Left renal pelvis (tissue), 4 donors: ENCODE measurements at regions not wholly inside any gene's neighbourhood (a gene's known extent, or its start where the extent isn't known, plus 50 kb on each side); places are given as distances from the start of the nearest gene placed in this dataset.

Experiments
- DNase-seq, 4 donors: peaks; one replicate each; pipeline ENCODE4 v3.0.0-alpha.2; 2013; ENCODE audit warnings: low read depth in 4 of 4, low spot score in 3 of 4

DNA sequence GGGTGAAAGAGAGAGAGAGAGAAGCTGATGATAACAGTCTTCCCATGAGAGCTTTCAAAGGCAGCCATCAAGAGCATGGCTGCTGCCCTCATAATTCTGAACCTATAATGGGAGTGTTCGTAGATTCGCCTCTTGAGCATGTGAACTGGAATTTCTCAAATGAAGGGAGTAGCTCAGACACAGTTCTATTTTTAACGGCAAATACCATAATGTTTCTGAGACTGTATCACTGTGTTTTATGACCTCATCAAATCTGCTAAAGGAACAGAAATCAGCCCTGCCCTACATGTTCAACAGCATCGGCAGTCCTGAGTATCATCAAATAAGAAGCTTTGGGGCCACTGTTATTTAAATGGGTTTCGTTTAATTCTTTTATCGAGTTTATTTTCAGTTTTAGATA lies 645.6 kb downstream of the GALR1 start:
- DNase-seq, result no peak

DNA sequence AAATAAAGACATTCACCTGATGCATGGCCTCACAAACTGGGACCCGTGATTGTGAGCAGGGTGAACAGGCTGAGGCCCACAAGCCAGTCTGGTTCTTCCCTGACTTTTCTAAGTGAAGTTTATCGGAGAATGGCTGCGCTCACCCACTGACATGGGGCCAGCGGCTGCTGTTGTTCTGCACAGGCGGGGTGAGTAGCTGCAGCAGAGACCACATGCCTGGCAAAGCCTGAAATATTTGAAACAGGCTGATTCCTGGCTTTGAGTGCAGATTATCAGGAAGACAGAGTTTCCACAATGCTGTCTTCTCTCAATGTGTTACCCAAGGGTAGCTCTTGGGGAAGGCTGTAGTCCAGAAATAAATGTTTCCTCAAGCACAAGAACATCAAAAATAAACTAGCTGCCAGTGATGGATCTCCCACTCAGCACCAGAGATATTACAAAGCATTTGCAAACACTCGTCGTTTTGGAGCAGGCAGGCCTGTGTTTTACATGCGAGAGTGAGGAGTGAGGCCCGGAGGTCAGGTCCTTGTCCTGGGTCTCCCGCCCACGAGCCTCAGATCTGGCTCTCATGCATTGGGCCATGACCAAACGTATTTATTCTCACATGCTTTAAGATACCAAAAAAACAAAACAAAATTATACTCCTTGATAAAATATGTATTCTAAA lies 647.1 kb downstream of the GALR1 start:
- no peak for DNase-seq

DNA sequence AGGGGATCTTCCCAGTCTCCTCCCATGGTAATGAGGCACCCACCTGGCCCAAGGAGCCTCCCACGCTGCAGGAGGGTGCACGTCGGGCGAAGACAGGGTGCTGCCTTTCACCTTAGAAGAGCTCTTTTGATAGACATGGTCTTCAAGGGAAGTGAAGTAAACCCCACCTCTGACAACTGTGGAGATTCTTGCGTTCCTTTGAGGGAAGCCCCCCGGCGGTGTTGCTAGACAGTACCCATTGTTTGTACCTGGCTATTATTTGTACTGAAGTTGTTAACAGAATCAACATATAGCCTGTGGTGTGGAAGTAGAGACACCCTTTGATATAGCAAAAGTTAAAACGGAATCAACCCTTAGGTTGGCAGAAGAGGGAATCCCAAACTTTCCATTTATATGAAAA lies 648.0 kb downstream of the GALR1 start:
- DNase-seq, result no peak

DNA sequence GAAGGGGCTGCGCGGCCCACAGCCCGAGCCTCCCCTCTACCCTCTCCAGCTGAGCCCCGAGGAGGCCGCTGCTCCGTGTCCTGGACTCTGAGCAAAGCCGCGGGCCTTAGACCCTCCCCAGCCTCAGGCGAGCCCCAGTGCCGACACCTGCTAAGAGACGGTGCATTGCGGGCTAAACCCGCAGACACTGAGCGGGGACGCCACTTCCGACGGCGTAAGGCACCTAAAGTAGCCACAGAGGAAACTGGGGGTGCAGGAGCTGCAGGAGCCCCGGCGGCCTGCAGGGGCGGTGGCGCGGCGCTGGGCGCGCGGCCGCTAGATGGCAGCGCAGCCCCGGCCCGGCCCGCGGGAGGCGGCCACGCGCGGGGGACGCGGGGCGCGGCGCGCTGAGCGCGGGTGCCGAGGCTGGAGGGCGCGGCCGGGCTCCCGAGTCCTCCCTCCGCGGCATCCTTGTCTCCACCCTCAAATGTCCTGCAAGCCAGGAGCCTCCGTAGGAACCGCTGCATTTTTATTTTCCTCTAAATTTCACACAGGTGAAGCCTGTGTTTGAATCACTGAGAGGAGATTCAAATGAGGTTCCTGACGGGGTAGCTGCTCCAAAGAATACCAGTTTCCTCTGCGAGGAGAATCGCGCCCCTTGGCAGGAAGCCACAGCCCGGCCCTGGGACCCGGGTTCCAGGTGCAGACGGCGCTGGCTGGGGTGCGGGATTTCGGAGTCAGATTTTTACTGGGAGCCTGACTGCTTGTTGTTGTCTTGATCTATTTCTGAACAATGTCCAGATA lies 650.5 kb downstream of the GALR1 start:
- peak in 3 of 4 donors; percentile 20 to 42 (median 21) for DNase-seq

DNA sequence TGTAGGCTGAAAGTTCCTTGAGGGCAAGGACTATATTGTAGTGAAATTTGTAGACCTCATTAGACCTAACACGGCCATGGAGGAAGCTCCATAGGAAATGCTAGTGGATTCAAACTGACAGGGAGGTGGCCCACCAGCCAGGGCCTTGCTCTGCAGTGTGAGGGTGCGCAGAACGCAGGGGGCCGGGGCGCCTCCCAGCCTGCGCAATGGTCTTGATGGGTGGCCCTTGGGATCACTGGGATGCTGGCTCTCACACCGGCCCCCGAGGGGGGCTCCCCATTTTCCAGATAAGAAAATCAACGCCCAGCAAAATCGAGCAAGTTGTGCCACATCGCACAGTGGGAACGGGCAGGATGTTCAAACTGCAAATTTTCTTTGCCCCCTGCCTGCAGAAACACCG lies 655.4 kb downstream of the GALR1 start:
- DNase-seq, result no peak

DNA sequence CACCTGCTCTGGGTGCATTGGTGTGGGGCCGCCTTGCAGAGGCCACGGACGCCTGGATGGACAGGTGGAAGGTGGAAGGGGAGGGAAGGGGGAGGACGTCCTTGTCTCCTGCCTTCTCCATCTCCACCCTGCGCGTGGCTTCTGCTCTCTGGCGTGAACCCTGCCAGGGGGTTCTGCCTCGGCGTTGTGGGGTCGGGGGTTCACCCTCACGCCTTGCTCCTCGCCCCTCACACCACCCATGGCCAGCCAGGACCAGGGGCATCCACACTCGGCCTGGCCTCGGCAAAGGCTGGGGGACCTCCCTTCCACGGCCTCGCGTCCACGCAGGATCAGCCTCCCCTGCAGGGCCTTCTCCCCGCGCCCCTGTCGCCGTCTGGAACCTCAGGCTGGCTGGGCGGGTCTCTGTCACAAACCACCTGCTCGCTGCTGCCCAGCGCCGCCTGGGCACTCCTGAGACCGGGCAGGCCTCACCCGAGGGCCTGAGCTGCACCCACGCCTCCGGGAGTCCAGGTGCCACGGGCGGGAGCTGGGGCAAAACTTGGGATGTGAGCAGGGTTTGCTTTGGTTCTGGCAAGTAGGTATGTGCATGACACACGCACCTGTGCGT lies 655.9 kb downstream of the GALR1 start:
- DNase-seq, result no peak

DNA sequence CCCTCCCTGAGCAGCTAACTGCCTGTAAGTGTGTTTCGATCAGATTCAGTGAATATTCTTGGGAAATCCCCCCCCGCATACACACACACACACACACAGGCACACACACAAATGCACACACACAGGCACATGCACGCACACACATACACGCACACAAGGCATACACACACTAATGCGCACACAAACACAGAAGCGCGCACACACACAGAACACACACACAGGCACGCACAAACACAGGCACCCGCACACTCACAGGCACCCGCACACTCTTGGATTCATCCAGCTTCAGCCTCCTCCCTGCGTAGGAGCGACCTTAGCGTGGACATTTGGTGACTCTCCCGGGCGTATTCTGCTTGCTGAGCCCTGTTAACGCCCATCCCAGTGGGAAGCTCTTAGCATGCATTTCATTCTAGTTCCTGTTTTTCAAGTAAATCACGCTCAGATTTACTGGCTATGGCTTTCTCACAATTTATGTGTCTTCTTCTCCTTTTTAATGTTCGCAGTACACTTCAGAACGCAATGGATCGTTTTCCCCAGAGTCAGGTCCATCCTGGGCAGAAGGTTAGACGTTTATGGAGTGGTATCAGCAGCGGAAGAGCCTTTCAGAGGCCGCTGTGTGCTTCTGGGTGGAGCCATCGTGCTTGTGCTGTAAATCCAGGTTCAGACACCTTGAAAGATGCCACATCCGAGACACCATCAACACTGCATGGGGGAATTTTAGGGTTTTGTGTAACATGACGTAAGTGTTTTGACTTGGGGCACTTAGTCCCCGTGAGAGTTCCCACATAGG lies 656.6 kb downstream of the GALR1 start:
- no peak for DNase-seq

DNA sequence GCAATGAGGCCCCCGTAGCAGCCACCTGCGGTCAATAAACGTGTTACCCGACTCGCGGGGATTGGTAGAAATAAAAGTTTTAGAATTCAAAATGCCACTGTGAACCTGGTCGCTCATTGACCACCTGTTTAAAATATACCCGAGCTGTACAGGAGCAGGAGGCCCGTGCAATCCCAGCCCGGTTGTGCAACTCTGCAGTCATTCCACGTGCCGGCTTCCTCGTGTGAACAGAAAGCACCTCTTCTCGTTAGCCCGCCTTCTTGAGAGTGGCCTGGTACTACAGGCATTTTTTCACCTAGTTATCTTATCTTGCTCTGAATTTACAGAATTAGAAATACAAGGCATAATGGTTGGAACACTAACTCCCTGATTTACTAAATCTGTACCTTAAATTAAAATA lies 660.7 kb downstream of the GALR1 start:
- DNase-seq, result no peak

DNA sequence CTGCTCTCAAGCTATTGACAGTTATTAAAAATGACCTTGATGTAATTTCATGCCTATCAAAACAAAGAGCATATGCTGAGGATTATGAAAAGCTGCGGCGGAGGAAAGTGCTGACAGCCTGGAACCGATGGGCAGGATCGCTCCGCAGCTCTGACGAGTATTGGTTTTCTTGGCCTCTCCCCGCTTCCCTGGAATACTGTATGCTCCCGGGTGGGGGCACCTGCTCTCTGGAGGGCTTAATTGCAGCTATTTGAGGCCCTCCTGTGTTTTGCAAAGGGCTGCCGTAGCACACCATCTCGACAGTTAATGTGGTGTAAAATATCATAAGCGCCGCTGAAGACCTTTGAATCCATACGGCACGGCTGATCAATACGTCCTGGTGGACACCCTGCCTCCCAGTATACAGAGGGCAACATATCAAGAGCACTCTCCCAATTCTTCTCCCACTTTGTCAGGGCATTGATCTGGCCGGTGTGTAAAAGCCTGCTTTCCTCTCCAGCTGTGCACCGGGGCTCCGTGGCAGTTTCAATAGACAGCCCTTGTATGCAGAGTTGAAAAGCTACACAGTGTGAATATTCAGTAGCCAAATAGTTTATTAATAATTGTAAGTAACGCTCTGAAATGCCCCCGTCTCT lies 662.4 kb downstream of the GALR1 start:
- no peak for DNase-seq

DNA sequence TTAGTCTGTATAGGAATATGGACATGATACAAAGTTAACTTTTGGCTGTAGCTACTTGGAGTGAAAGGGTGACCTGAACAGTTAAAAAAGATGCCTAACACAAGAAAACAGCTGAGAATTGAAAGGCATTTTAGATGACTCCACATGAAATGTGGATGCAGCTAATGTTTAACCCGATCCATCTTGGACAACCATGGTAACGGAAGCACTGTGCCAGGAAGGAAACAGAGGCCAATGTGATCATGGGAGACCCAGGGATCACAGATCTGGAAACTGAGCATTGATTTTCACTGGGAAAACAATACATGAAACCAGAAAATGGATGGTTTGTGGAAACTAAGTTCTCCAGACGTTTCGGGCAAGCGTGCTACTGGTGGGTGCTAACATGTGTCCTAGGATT lies 669.1 kb downstream of the GALR1 start:
- DNase-seq, result no peak

DNA sequence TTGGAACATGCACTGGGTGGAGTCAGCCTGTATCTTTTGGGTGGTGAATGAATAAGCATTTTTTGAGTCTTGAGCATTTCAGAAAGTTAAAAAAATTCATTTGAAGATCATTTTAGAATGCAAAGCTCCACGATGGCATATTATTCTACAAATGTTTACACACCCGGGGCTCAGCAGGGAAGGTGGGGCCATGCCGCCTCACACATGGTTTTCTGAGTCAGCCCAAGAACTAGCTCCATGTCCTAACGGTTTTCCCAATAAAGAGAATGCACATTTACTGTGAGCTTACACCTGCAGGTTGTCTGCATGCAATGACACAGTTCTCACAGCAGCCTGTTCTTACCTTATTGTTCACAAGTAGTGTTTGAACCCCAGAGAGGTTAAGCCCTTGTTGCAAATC lies 670.3 kb downstream of the GALR1 start:
- DNase-seq, result no peak

DNA sequence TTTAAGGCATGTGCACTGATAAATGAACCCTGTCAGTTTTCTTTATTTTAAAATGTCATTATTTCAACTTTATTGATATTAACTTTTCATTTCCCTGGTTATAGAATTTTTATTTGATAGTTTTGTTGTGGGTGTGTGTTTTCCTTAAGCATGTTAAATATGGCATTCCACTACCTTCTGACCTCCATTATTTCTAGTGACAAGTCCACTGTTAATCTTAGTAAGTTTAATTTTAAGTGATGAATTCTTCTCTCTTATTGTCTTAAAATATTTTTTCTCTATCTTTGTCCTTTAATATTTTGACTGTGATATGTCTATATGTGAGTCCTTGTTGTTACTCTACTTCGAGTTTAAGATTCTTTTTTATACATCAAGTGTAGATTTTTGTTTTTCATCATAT lies 685.7 kb downstream of the GALR1 start:
- DNase-seq, result no peak

DNA sequence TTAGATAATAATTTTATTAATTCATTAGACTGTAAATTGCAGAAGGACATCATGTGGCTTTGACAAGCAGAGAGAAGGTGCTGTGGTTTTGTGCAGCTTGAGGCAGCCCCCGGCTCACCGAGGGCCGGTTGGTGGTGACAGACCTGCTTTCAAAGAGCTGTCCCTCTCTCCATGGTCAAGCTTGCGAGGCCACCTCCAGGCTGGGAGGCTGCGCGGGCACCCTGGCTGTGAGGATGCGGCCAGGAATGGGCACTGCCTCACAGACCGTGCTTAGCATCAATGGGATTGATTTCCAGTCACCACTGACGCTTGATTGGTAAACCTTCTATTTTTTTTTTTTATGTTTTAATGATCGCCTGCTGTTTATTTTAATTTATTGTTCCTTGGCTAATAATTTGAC lies 690.9 kb downstream of the GALR1 start:
- DNase-seq, result no peak

DNA sequence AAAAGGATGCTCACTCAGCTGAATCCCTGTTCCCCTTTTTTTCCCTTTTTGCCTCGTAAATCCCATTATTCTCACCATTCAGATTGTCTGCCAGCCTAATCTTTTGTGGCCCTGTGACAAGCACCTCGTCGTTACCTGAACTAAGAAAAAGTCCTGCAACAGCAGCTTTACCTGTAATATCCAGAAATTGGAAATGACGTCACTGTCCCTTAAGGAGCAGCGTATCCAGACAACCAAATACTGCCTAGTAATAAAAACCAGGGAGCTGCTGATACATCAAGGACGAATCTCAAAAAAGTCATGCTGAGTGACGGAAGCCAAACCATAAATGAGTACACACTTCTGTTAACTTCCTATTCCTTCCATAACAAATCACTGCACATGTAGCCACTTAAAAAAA lies 694.9 kb downstream of the GALR1 start:
- DNase-seq, result no peak

DNA sequence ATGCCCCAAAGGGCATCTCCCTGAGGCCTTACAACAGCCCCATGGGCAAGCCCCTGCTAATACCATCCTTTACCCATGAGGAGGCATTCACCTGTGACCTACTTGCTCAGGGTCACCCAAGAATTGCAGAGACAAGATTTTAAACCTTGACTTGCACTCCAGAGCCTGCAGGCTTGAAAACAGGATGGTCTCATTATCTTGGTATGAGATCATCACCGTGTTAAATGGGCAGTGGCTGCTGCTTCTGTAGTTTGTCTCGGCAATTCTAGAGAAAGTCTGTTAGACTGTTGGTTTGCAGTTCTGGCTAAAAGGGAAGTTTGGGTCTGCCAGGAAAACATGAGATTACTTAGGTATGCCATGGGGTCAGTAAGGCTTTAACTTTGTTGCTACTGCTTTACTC lies 698.9 kb downstream of the GALR1 start:
- DNase-seq, result no peak

DNA sequence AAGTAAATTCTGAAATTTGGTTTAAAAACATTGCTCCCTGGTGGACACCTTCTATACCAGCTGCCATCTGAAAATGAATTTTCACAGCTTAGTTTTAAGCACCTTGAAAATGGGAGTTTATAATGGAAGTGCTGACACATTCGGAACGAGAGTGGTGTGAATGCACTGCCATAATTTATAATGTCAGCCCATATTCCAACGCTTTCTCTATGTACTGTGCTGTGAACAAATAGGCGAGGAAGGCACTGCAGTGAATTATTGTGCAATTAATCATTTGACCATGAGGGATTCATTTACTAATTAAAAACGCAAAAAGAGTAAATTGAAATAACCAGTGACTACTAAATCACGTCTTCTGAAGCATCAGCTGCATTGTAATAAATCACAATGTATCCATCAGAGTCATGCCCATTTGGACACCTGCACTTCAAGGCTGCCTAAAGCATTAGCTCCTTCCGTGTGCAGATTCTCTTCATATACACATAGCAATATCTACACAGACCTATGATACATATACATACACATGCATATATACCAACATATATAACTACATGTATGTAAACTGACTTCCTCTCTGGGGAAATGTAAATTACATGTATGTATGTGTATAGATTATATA lies 699.8 kb downstream of the GALR1 start:
- no peak for DNase-seq

DNA sequence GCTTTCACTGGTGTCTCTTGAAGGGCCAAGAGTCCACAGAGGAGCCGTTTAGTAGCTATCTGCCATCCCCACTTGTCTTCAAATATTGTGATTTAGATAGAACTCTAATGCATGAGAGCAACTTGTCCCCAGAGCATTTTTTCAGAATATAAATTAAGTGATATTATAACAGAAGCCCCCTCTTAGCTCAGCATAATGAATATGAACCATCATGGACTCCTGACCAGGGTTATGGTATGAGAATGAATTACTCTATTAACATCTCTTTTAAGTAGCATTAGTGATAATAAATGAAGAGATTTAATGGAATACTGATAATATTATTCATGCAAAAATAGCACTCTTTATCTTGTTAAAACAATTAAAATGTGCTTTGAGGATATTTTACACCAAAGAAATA lies 709.6 kb downstream of the GALR1 start:
- DNase-seq, result no peak

DNA sequence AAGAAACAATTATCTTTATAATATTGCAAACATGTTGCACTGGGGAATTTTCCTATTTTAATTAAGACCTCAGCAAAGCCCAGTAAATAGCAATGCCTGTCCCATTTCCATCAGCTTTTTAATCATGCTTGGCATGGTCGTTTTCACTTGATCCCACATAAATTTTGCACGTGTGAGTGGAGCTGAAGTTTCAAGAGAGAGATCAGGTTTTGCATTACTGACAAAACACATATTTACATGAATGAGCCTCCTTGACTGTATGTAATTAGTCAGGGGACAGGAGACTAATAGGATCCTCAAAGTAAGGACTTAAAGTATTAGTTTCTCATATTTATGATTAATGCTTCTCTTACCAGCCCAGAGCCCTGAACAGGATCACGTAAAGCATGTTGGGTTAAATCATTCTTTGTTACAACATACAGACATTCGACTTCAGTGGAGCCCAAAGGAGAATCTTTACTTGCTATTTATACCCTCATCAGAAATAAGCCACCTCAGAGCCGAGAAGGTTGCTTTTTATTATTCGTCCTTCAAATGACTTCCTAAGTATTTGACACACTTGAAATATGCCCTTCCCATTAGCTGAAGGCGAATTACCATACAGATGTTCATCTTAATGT lies 711.3 kb downstream of the GALR1 start:
- DNase-seq, result peak in 1 of 4 donors; percentile 29

DNA sequence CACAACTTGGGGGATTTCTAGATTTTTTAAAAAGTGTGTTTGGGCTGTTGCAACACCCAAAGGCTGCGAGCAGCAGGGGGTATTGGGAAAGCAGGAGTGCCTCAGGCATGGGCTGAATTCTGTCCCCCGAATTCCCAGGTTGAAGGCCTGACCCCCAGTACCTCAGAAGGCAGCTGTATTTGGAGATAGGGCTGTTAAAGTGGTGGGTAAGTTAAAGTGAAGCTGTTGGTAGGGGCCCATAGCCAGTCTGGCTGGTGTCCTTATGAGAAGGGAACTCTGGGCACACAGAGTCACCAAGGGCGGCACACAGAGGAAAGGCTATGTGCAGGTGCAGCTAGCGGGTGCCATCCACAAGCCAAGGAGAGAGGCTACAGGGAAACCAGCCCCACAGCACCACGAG lies 717.4 kb downstream of the GALR1 start:
- DNase-seq, result no peak

DNA sequence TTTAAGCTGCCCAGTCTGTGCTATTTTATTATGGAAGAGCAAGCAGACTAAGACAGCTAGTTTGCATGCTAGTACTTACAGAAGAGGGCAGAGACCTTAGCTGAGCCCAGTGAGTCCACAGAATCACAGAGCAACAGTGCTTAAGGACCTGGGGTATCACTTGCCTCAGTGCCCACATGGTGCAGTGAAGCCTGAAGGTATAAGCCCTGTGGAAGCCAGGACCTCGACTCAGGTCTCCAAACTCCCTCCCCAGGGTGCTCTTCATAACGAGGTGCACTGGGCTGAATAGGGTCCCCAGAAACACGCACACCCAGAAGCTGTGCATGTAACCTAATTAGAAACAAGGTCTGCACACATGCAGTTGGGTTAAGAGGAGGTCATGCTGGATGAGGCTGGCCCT lies 718.1 kb downstream of the GALR1 start:
- no peak for DNase-seq
